ENCODE measurements at regions not wholly inside any gene's neighbourhood (a gene's known extent, or its start where the extent isn't known, plus 50 kb on each side); places are given as distances from the start of the nearest gene placed in this dataset.

- Histone ChIP-seq H3K36me3 (ENCODE audit: control insufficient read depth, insufficient read depth, low read length) (no peaks in the 10 kb centered on the region), H3K9me3 (ENCODE audit: control insufficient read depth, low read length) (no peaks in the 10 kb centered on the region), H3K4me3 (ENCODE audit: insufficient read depth, low read depth, low read length, poor library complexity, severe bottlenecking) (no peak overlapping the region), H3K27me3 (replicated peaks; ENCODE audit: control insufficient read depth, insufficient read depth, low read length, poor library complexity, severe bottlenecking) (no peaks in the 10 kb centered on the region), H3K27ac (ENCODE audit: insufficient read depth, low read length, poor library complexity, severe bottlenecking) (no peak overlapping the region), H3K4me1 (ENCODE audit: control insufficient read depth, insufficient read depth, low read length, poor library complexity, severe bottlenecking) (no peaks in the 10 kb centered on the region)
- no peak for DNase-seq
These were observed 98.9 kb downstream of the RPLP1 start for GRCh38 chr15:69551391-69552056.

GRCh38 chr15:69552057-69552815, 99.6 kb downstream of the RPLP1 start:
- no peaks in the 10 kb centered on the region for H3K27me3 ChIP-seq (replicated peaks; ENCODE audit: control insufficient read depth, insufficient read depth, low read length, poor library complexity, severe bottlenecking)
- DNase-seq = no peak
- H3K9me3 ChIP-seq (ENCODE audit: control insufficient read depth, low read length) = no peaks in the 10 kb centered on the region
- H3K4me3 ChIP-seq (ENCODE audit: insufficient read depth, low read depth, low read length, poor library complexity, severe bottlenecking) = no peak overlapping the region
- H3K36me3 ChIP-seq (ENCODE audit: control insufficient read depth, insufficient read depth, low read length) = no peaks in the 10 kb centered on the region
- H3K27ac ChIP-seq (ENCODE audit: insufficient read depth, low read length, poor library complexity, severe bottlenecking) = no peak overlapping the region
- H3K4me1 ChIP-seq (ENCODE audit: control insufficient read depth, insufficient read depth, low read length, poor library complexity, severe bottlenecking) = no peaks in the 10 kb centered on the region

DNA sequence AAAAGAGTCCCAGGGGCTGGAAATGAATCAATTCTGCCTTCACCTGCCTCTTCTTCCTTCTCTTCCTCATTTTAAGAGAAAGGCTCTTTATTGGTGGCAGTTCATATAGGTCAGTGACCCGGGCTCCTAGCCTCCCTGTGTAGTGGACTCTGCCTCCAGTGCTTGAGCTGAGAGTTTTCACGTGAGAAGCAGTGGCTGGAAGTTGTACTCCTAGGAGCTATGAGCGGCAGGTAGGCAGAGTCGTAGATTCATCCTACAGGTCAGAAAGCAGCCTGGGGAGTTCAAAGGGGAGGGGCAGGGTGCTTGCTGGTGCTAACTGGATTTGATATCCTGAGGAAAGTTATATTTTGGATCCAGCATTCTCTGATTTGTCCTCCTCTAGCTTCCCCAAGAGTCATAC, 101.1 kb downstream of the RPLP1 start:
- H3K9me3 ChIP-seq (ENCODE audit: control insufficient read depth, low read length) = no peaks in the 10 kb centered on the region
- no peak overlapping the region for H3K27ac ChIP-seq (ENCODE audit: insufficient read depth, low read length, poor library complexity, severe bottlenecking)
- no peaks in the 10 kb centered on the region for H3K36me3 ChIP-seq (ENCODE audit: control insufficient read depth, insufficient read depth, low read length)
- H3K4me1 ChIP-seq (ENCODE audit: control insufficient read depth, insufficient read depth, low read length, poor library complexity, severe bottlenecking) = no peaks in the 10 kb centered on the region
- no peak for DNase-seq
- H3K4me3 ChIP-seq (ENCODE audit: insufficient read depth, low read depth, low read length, poor library complexity, severe bottlenecking) = no peak overlapping the region
- H3K27me3 ChIP-seq (replicated peaks; ENCODE audit: control insufficient read depth, insufficient read depth, low read length, poor library complexity, severe bottlenecking) = no peaks in the 10 kb centered on the region

DNA sequence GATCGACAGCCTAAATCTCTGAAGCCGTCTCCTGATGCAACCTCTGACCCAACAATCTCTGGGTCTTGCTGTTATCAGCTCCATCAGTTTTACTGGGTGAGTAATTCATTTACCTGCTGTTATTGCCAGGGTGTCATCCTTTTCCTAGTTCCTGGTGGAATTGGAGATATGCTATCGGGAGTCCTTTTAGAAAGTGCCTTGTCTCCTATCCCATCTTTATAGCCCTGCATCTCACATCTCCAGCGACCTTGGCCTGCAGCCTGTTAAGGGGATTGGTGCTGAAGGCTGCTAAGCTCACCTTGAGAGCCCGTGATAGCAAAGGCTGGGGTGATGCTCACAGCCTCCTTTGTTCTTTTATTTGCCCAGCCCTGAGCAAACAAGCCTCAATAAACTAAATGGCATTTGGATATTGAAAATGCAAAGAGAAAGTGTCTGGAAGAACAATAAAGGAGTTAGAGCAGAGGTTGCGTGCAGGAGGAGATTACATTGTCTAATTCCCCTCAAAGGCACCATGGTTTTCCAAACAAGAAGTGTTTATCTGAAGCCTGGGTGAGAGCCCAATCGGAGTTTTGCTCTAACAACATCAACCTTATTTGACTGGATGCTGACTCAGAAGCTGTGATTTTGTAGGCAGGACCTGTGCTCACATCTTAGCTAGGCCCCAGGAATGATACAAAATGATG, 101.8 kb downstream of the RPLP1 start:
- Histone ChIP-seq H3K27me3 (replicated peaks; ENCODE audit: control insufficient read depth, insufficient read depth, low read length, poor library complexity, severe bottlenecking) (no peaks in the 10 kb centered on the region), H3K4me3 (ENCODE audit: insufficient read depth, low read depth, low read length, poor library complexity, severe bottlenecking) (no peak overlapping the region), H3K27ac (ENCODE audit: insufficient read depth, low read length, poor library complexity, severe bottlenecking) (no peak overlapping the region), H3K9me3 (ENCODE audit: control insufficient read depth, low read length) (no peaks in the 10 kb centered on the region), H3K36me3 (ENCODE audit: control insufficient read depth, insufficient read depth, low read length) (no peaks in the 10 kb centered on the region), H3K4me1 (ENCODE audit: control insufficient read depth, insufficient read depth, low read length, poor library complexity, severe bottlenecking) (no peaks in the 10 kb centered on the region)
- no peak for DNase-seq

DNA sequence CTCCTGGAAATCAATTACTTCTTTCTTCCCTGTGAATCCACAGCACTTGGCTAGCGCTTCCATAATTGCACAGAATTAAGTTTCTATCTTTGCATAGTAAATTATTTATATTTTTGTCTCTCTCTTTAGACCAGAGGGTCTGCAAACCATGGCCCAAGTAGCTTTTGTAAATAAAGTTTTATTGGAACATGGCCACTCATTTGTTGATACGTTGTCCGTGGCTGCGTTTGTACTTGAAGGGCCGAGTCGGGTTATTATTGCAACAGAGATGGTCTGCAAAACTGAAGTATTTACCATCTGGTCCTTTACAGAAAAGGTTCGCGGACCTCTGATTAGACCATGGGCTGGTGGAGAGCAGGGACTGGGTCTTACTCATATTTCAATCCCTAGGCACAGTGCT, 102.5 kb downstream of the RPLP1 start:
- no peak for DNase-seq
- Histone ChIP-seq H3K27ac (ENCODE audit: insufficient read depth, low read length, poor library complexity, severe bottlenecking) (no peak overlapping the region), H3K4me1 (ENCODE audit: control insufficient read depth, insufficient read depth, low read length, poor library complexity, severe bottlenecking) (no peaks in the 10 kb centered on the region), H3K9me3 (ENCODE audit: control insufficient read depth, low read length) (no peaks in the 10 kb centered on the region), H3K4me3 (ENCODE audit: insufficient read depth, low read depth, low read length, poor library complexity, severe bottlenecking) (no peak overlapping the region), H3K36me3 (ENCODE audit: control insufficient read depth, insufficient read depth, low read length) (no peaks in the 10 kb centered on the region), H3K27me3 (replicated peaks; ENCODE audit: control insufficient read depth, insufficient read depth, low read length, poor library complexity, severe bottlenecking) (no peaks in the 10 kb centered on the region)

- H3K9me3 ChIP-seq (ENCODE audit: control insufficient read depth, low read length) = no peaks in the 10 kb centered on the region
- no peaks in the 10 kb centered on the region for H3K27me3 ChIP-seq (replicated peaks; ENCODE audit: control insufficient read depth, insufficient read depth, low read length, poor library complexity, severe bottlenecking)
- H3K27ac ChIP-seq (ENCODE audit: insufficient read depth, low read length, poor library complexity, severe bottlenecking) = no peak overlapping the region
- no peak overlapping the region for H3K4me3 ChIP-seq (ENCODE audit: insufficient read depth, low read depth, low read length, poor library complexity, severe bottlenecking)
- no peak for DNase-seq
- no peaks in the 10 kb centered on the region for H3K36me3 ChIP-seq (ENCODE audit: control insufficient read depth, insufficient read depth, low read length)
- no peaks in the 10 kb centered on the region for H3K4me1 ChIP-seq (ENCODE audit: control insufficient read depth, insufficient read depth, low read length, poor library complexity, severe bottlenecking)
These were observed 103.7 kb downstream of the RPLP1 start for GRCh38 chr15:69556344-69556743.

DNA sequence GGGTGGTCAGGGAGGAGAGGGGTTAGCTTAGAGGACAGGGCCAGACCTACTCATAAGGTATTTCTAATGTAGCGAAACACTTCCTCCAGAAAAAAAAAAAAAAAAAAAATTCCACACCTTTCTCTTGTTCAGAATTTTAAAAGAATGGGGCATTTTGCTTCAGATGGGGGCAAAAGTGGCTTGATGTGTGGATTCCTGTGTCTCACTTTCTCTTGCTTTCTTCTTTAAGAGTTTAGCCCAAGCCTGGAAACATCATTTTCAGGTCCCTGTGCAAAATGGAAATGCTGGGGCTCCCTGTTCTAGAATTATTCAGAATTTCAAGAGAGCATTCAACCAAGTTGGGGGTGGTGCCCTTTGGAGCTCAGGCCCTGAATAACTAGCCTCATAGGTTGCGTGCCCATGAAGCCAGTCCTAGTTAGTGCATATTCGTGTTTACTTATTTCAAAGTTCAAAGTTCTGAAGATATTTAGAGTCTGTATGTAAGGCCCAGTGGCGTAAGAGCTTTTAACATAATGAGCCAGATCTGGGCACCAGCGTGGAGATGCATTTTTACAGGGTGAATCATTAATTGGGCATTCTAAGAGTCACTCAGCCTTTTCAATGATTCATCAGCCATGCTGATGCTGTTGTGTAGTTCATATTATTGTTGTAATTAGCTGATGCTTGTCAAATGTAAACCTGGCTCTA, 104.5 kb downstream of the RPLP1 start:
- Histone ChIP-seq H3K4me3 (ENCODE audit: insufficient read depth, low read depth, low read length, poor library complexity, severe bottlenecking) (no peak overlapping the region), H3K27ac (ENCODE audit: insufficient read depth, low read length, poor library complexity, severe bottlenecking) (no peak overlapping the region)

DNA sequence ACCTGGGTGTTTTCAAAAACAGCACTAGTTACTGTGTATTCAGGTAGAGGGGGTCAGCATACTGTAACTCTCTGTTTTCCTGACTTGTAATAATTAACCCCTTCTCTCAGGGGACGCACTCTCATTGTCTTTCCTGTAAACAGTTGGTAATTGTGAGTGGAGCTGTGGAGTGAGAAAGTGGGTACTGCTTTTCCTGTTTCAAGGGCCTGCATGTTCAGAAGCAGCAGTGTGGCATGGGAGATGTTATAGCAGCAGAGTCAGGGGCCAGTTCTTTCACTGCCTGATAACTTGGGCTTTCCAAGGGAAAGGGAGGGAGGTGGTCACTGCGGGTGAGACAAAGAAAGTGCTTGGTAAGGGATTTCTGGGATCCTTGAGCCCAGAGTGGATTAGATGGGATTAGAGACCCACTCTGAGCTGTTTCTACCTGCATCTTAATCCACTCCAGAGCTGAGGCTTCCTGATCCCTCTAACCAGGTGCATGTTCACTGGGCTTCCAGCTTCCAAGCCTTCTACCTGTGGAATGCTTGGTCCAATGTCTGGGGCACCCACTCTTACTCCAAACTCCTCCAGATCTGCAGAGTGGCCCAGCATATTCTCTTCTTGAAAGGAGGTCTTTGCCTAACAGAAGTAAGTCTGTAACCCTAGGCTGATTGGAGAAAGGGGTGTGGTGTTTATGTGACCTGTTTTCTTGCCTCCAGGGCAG, 105.2 kb downstream of the RPLP1 start:
- Histone ChIP-seq H3K4me3 (ENCODE audit: insufficient read depth, low read depth, low read length, poor library complexity, severe bottlenecking) (no peak overlapping the region), H3K27me3 (replicated peaks; ENCODE audit: control insufficient read depth, insufficient read depth, low read length, poor library complexity, severe bottlenecking) (no peaks in the 10 kb centered on the region), H3K9me3 (ENCODE audit: control insufficient read depth, low read length) (no peaks in the 10 kb centered on the region), H3K36me3 (ENCODE audit: control insufficient read depth, insufficient read depth, low read length) (no peaks in the 10 kb centered on the region), H3K27ac (ENCODE audit: insufficient read depth, low read length, poor library complexity, severe bottlenecking) (no peak overlapping the region), H3K4me1 (ENCODE audit: control insufficient read depth, insufficient read depth, low read length, poor library complexity, severe bottlenecking) (no peaks in the 10 kb centered on the region)
- no peak for DNase-seq

More for the DNA sequence above, 104.5 kb downstream of the RPLP1 start:
- no peaks in the 10 kb centered on the region for H3K36me3 ChIP-seq (ENCODE audit: control insufficient read depth, insufficient read depth, low read length)
- no peaks in the 10 kb centered on the region for H3K27me3 ChIP-seq (replicated peaks; ENCODE audit: control insufficient read depth, insufficient read depth, low read length, poor library complexity, severe bottlenecking)
- no peak for DNase-seq
- no peaks in the 10 kb centered on the region for H3K4me1 ChIP-seq (ENCODE audit: control insufficient read depth, insufficient read depth, low read length, poor library complexity, severe bottlenecking)
- H3K9me3 ChIP-seq (ENCODE audit: control insufficient read depth, low read length) = no peaks in the 10 kb centered on the region

GRCh38 chr15:69559440-69560190, 107.0 kb downstream of the RPLP1 start:
- DNase-seq = no peak
- no peak overlapping the region for H3K27ac ChIP-seq (ENCODE audit: insufficient read depth, low read length, poor library complexity, severe bottlenecking)
- H3K36me3 ChIP-seq (ENCODE audit: control insufficient read depth, insufficient read depth, low read length) = no peaks in the 10 kb centered on the region
- no peaks in the 10 kb centered on the region for H3K27me3 ChIP-seq (replicated peaks; ENCODE audit: control insufficient read depth, insufficient read depth, low read length, poor library complexity, severe bottlenecking)
- H3K4me3 ChIP-seq (ENCODE audit: insufficient read depth, low read depth, low read length, poor library complexity, severe bottlenecking) = no peak overlapping the region
- H3K9me3 ChIP-seq (ENCODE audit: control insufficient read depth, low read length) = no peaks in the 10 kb centered on the region
- no peaks in the 10 kb centered on the region for H3K4me1 ChIP-seq (ENCODE audit: control insufficient read depth, insufficient read depth, low read length, poor library complexity, severe bottlenecking)
